ENCODE measurements at regions not wholly inside any gene's neighbourhood (a gene's known extent, or its start where the extent isn't known, plus 50 kb on each side); places are given as distances from the start of the nearest gene placed in this dataset.

- TF ChIP-seq EZH2 (IDR thresholded peaks at IDR 0.05; ENCODE audit: insufficient read depth, poor library complexity, severe bottlenecking): no peak
- no peak for TF ChIP-seq EZH2phosphoT487 (IDR thresholded peaks at IDR 0.05; ENCODE audit: insufficient read depth, low read depth)
Observed at GRCh38 chr6:128763599-128764300, 119.2 kb upstream of the LAMA2 start.

All from GM23248 (cell line).